ENCODE measurements at regions not wholly inside any gene's neighbourhood (a gene's known extent, or its start where the extent isn't known, plus 50 kb on each side); places are given as distances from the start of the nearest gene placed in this dataset.

- no peak overlapping the region for H3K4me3 ChIP-seq (ENCODE audit: low read depth, low read length)
- TF ChIP-seq MYC (IDR thresholded peaks at IDR 0.05; ENCODE audit: low read depth, low read length) = no peak
- TF ChIP-seq POLR2A (IDR thresholded peaks at IDR 0.05; ENCODE audit: extremely low read depth, insufficient read length) = no peak
- TF ChIP-seq MAX (IDR thresholded peaks at IDR 0.05; ENCODE audit: low read depth, low read length) = no peak
- TF ChIP-seq CTCF (IDR thresholded peaks at IDR 0.05; ENCODE audit: low read depth, low read length) = no peak
- no peak for DNase-seq (ENCODE audit: low read depth)
These were observed 1599.2 kb downstream of the MAT2B start for GRCh38 chr5:165104611-165105010.

- no peak for TF ChIP-seq CTCF (IDR thresholded peaks at IDR 0.05; ENCODE audit: low read depth, low read length)
- TF ChIP-seq POLR2A (IDR thresholded peaks at IDR 0.05; ENCODE audit: extremely low read depth, insufficient read length) = no peak
- TF ChIP-seq MYC (IDR thresholded peaks at IDR 0.05; ENCODE audit: low read depth, low read length) = no peak
- TF ChIP-seq MAX (IDR thresholded peaks at IDR 0.05; ENCODE audit: low read depth, low read length) = no peak
- DNase-seq (ENCODE audit: low read depth) = no peak
- H3K4me3 ChIP-seq (ENCODE audit: low read depth, low read length) = no peak overlapping the region
These were observed 1603.4 kb downstream of the MAT2B start for GRCh38 chr5:165108809-165109208.

- TF ChIP-seq MYC (IDR thresholded peaks at IDR 0.05; ENCODE audit: low read depth, low read length) = no peak
- no peak for TF ChIP-seq CTCF (IDR thresholded peaks at IDR 0.05; ENCODE audit: low read depth, low read length)
- TF ChIP-seq MAX (IDR thresholded peaks at IDR 0.05; ENCODE audit: low read depth, low read length) = no peak
- TF ChIP-seq POLR2A (IDR thresholded peaks at IDR 0.05; ENCODE audit: extremely low read depth, insufficient read length) = no peak
- no peak overlapping the region for H3K4me3 ChIP-seq (ENCODE audit: low read depth, low read length)
- DNase-seq (ENCODE audit: low read depth) = peak; percentile 56
These were observed 1613.8 kb downstream of the MAT2B start for GRCh38 chr5:165119175-165119574.

- no peak for DNase-seq (ENCODE audit: low read depth)
- TF ChIP-seq POLR2A (IDR thresholded peaks at IDR 0.05; ENCODE audit: extremely low read depth, insufficient read length) (no peak), MAX (IDR thresholded peaks at IDR 0.05; ENCODE audit: low read depth, low read length) (no peak), MYC (IDR thresholded peaks at IDR 0.05; ENCODE audit: low read depth, low read length) (no peak), CTCF (IDR thresholded peaks at IDR 0.05; ENCODE audit: low read depth, low read length) (no peak)
These were observed 1621.2 kb downstream of the MAT2B start for GRCh38 chr5:165126598-165126997.

GRCh38 chr5:165127941-165128340 lies 1622.5 kb downstream of the MAT2B start:
- DNase-seq (ENCODE audit: low read depth) = peak; percentile 22
- no peak for TF ChIP-seq MYC (IDR thresholded peaks at IDR 0.05; ENCODE audit: low read depth, low read length)
- no peak for TF ChIP-seq CTCF (IDR thresholded peaks at IDR 0.05; ENCODE audit: low read depth, low read length)
- TF ChIP-seq POLR2A (IDR thresholded peaks at IDR 0.05; ENCODE audit: extremely low read depth, insufficient read length) = no peak
- no peak for TF ChIP-seq MAX (IDR thresholded peaks at IDR 0.05; ENCODE audit: low read depth, low read length)
- H3K4me3 ChIP-seq (ENCODE audit: low read depth, low read length) = no peak overlapping the region

More at GRCh38 chr5:165126598-165126997, 1621.2 kb downstream of the MAT2B start:
- no peak overlapping the region for H3K4me3 ChIP-seq (ENCODE audit: low read depth, low read length)

GRCh38 chr5:165130656-165131055 lies 1625.2 kb downstream of the MAT2B start:
- DNase-seq (ENCODE audit: low read depth) = no peak
- TF ChIP-seq MYC (IDR thresholded peaks at IDR 0.05; ENCODE audit: low read depth, low read length) (no peak), POLR2A (IDR thresholded peaks at IDR 0.05; ENCODE audit: extremely low read depth, insufficient read length) (no peak)
- no peak overlapping the region for H3K4me3 ChIP-seq (ENCODE audit: low read depth, low read length)

Measured in NB4 (cell line).